Mesenchymal stem cell (in vitro differentiated cells and primary cell): ENCODE measurements at regions not wholly inside any gene's neighbourhood (a gene's known extent, or its start where the extent isn't known, plus 50 kb on each side); places are given as distances from the start of the nearest gene placed in this dataset.

Experiments used
- DNase-seq: peaks from one replicate; pipeline ENCODE4 v3.0.0-alpha.2; 2013
- H2AFZ ChIP-seq: one replicate; pipeline ENCODE4 v1.6.1; 2013; ENCODE audit warnings: low read depth, mild to moderate bottlenecking, control low read depth, inconsistent platforms, low read length, moderate library complexity
- H2AK5ac ChIP-seq: 2 replicates; pipeline ENCODE4 v1.6.1; 2013; ENCODE audit warnings: low read length, moderate library complexity, mild to moderate bottlenecking, inconsistent platforms; ENCODE audit not compliant: severe bottlenecking
- H2BK120ac ChIP-seq: one replicate; pipeline ENCODE4 v1.6.1; 2013; ENCODE audit warnings: low read depth, mild to moderate bottlenecking, inconsistent platforms, low read length, moderate library complexity
- H2BK12ac ChIP-seq, 2 experiments: one replicate each; pipeline ENCODE4 v1.6.1; 2013; ENCODE audit warnings: inconsistent platforms in 2 of 2, low read length in 2 of 2, mild to moderate bottlenecking in 2 of 2, moderate library complexity in 2 of 2, control low read depth in 1 of 2
- H2BK15ac ChIP-seq: one replicate; pipeline ENCODE4 v1.6.1; 2013; ENCODE audit warnings: mild to moderate bottlenecking, low read depth, inconsistent platforms; ENCODE audit not compliant: poor library complexity, severe bottlenecking
- H2BK5ac ChIP-seq: 2 replicates; pipeline ENCODE4 v1.6.1; 2013; ENCODE audit warnings: low read depth, mild to moderate bottlenecking, low read length, control low read depth, inconsistent platforms; ENCODE audit not compliant: poor library complexity, severe bottlenecking
- H3K14ac ChIP-seq, 2 experiments: one replicate each; pipeline ENCODE4 v1.6.1; 2013; ENCODE audit warnings: inconsistent platforms in 2 of 2, low read length in 2 of 2, control low read depth in 1 of 2, mild to moderate bottlenecking in 1 of 2, moderate library complexity in 1 of 2
- H3K18ac ChIP-seq, 2 experiments: one replicate each; pipeline ENCODE4 v1.6.1; 2013; ENCODE audit warnings: inconsistent platforms in 2 of 2, low read length in 2 of 2, control low read depth in 1 of 2, low read depth in 1 of 2, mild to moderate bottlenecking in 1 of 2
- H3K23ac ChIP-seq, 2 experiments: one replicate each; pipeline ENCODE4 v1.6.1; 2013; ENCODE audit warnings: inconsistent platforms in 2 of 2, low read length in 2 of 2, mild to moderate bottlenecking in 2 of 2, moderate library complexity in 2 of 2, control low read depth in 1 of 2
- H3K27ac ChIP-seq: 2 replicates; pipeline ENCODE4 v1.5.1; 2013; ENCODE audit warnings: mild to moderate bottlenecking, moderate library complexity, low read length, control low read depth, inconsistent platforms; ENCODE audit not compliant: poor library complexity, severe bottlenecking
- H3K27me3 ChIP-seq, 2 experiments: 2 replicates each; pipeline versions ENCODE4 v1.6.1 to v1.7.0; 2013; ENCODE audit warnings: low read length in 2 of 2, mild to moderate bottlenecking in 2 of 2, moderate library complexity in 2 of 2, control low read depth in 1 of 2, inconsistent platforms in 1 of 2; ENCODE audit not compliant: control insufficient read depth in 1 of 2, insufficient read depth in 1 of 2
- H3K36me3 ChIP-seq, 2 experiments: 2 replicates each; pipeline versions ENCODE4 v1.6.1 to v1.7.0; 2013; ENCODE audit warnings: low read length in 2 of 2, control low read depth in 1 of 2, inconsistent platforms in 1 of 2, low read depth in 1 of 2, mild to moderate bottlenecking in 1 of 2; ENCODE audit not compliant: insufficient read depth in 2 of 2, control insufficient read depth in 1 of 2
- H3K4ac ChIP-seq, 2 experiments: one replicate each; pipeline ENCODE4 v1.6.1; 2013; ENCODE audit warnings: inconsistent platforms in 2 of 2, low read length in 2 of 2, mild to moderate bottlenecking in 2 of 2, moderate library complexity in 2 of 2, control low read depth in 1 of 2, low read depth in 1 of 2
- H3K4me1 ChIP-seq: 2 replicates; pipeline ENCODE4 v1.6.1; 2013; ENCODE audit warnings: low read depth, low read length, control low read depth; ENCODE audit not compliant: control insufficient read depth, insufficient read depth
- H3K4me2 ChIP-seq: 2 replicates; pipeline ENCODE4 v1.6.1; 2013; ENCODE audit warnings: low read length, mild to moderate bottlenecking, inconsistent platforms; ENCODE audit not compliant: poor library complexity, severe bottlenecking
- H3K4me3 ChIP-seq, 2 experiments: 2 replicates each; pipeline versions ENCODE4 v1.5.1 to v1.7.0; 2013; ENCODE audit warnings: low read length in 2 of 2, mild to moderate bottlenecking in 2 of 2, control low read depth in 1 of 2, low read depth in 1 of 2; ENCODE audit not compliant: insufficient read depth in 1 of 2
- H3K79me1 ChIP-seq: replicated peaks from 2 replicates; pipeline ENCODE4 v1.6.1; 2013; ENCODE audit warnings: mild to moderate bottlenecking, control low read depth, low read length, inconsistent platforms; ENCODE audit not compliant: poor library complexity, severe bottlenecking
- H3K9ac ChIP-seq: 2 replicates; pipeline ENCODE4 v1.7.0; 2013; ENCODE audit warnings: mild to moderate bottlenecking, low read length, moderate library complexity
- H3K9me3 ChIP-seq: 2 replicates; pipeline ENCODE4 v1.7.0; 2013; ENCODE audit warnings: mild to moderate bottlenecking, low read length; ENCODE audit not compliant: control insufficient read depth
- H4K8ac ChIP-seq: one replicate; pipeline ENCODE4 v1.6.1; 2013; ENCODE audit warnings: inconsistent platforms, mild to moderate bottlenecking, low read length, moderate library complexity
- H4K91ac ChIP-seq: one replicate; pipeline ENCODE4 v1.6.1; 2013; ENCODE audit warnings: mild to moderate bottlenecking, low read length, inconsistent platforms
- WGBS: methylation state at CpG from one replicate; pipeline ENCODE4 v1.1.7; 2013; ENCODE audit warnings: mixed read lengths; 5-methylcytosine and 5-hydroxymethylcytosine counted together

GRCh38 chr14:96653597-96653996 lies 143.6 kb upstream of the VRK1 start:
- WGBS: 92% methylated on average over 4 of the region's 8 CpGs
- no peak overlapping the region for H2BK120ac ChIP-seq
- H3K27ac ChIP-seq: no peak overlapping the region
- no peaks in the 10 kb centered on the region for H3K36me3 ChIP-seq
- H3K9ac ChIP-seq: no peak overlapping the region
- no peak overlapping the region for H3K4me3 ChIP-seq
- H2BK15ac ChIP-seq: no peak overlapping the region
- H4K8ac ChIP-seq: no peak overlapping the region
- peaks cover 12% of the 10 kb centered on the region for H3K9me3 ChIP-seq
- no peak overlapping the region for H2AK5ac ChIP-seq
- H3K27me3 ChIP-seq: peaks cover 0 to 3% of the 10 kb centered on the region in 2 experiments
- no peaks in the 10 kb centered on the region for H3K79me1 ChIP-seq
- no peak overlapping the region for H3K18ac ChIP-seq
- H3K4me2 ChIP-seq: no peak overlapping the region
- no peak overlapping the region for H2AFZ ChIP-seq
- DNase-seq: no peak
- H3K4me1 ChIP-seq: no peaks in the 10 kb centered on the region
- H2BK5ac ChIP-seq: no peak overlapping the region
- no peak overlapping the region for H3K4ac ChIP-seq
- no peak overlapping the region for H3K14ac ChIP-seq
- no peak overlapping the region for H4K91ac ChIP-seq
- no peak overlapping the region for H3K23ac ChIP-seq
- H2BK12ac ChIP-seq: no peak overlapping the region

- no peak overlapping the region for H2BK12ac ChIP-seq
- H3K79me1 ChIP-seq: no peaks in the 10 kb centered on the region
- no peak overlapping the region for H3K4me3 ChIP-seq
- H3K14ac ChIP-seq: no peak overlapping the region
- H3K23ac ChIP-seq: no peak overlapping the region
- no peak overlapping the region for H3K4me2 ChIP-seq
- H3K27me3 ChIP-seq: peaks cover 12 to 24% of the 10 kb centered on the region in 2 experiments
- no peak overlapping the region for H4K8ac ChIP-seq
- H3K18ac ChIP-seq: no peak overlapping the region
- H3K27ac ChIP-seq: no peak overlapping the region
- H3K9ac ChIP-seq: no peak overlapping the region
- no peak overlapping the region for H2BK5ac ChIP-seq
- H2AFZ ChIP-seq: no peak overlapping the region
- 77% methylated on average over 4 of the region's 4 CpGs for WGBS
- H3K4ac ChIP-seq: no peak overlapping the region
- peaks cover 12% of the 10 kb centered on the region for H3K9me3 ChIP-seq
- H4K91ac ChIP-seq: no peak overlapping the region
- DNase-seq: no peak
- no peak overlapping the region for H2BK15ac ChIP-seq
- H2AK5ac ChIP-seq: no peak overlapping the region
- no peak overlapping the region for H2BK120ac ChIP-seq
- H3K36me3 ChIP-seq: no peaks in the 10 kb centered on the region
- no peaks in the 10 kb centered on the region for H3K4me1 ChIP-seq
Measured at GRCh38 chr14:96658611-96659010, 138.6 kb upstream of the VRK1 start.

GRCh38 chr14:96660123-96660522 lies 137.1 kb upstream of the VRK1 start:
- H2AFZ ChIP-seq: no peak overlapping the region
- no peak overlapping the region for H2BK12ac ChIP-seq
- H3K9ac ChIP-seq: no peak overlapping the region
- no peak overlapping the region for H3K23ac ChIP-seq
- H3K4me1 ChIP-seq: no peaks in the 10 kb centered on the region
- H3K4me3 ChIP-seq: no peak overlapping the region
- H2BK15ac ChIP-seq: no peak overlapping the region
- no peak overlapping the region for H3K18ac ChIP-seq
- no peak overlapping the region for H3K27ac ChIP-seq
- no peak overlapping the region for H2AK5ac ChIP-seq
- H3K4ac ChIP-seq: no peak overlapping the region
- H3K4me2 ChIP-seq: no peak overlapping the region
- no peaks in the 10 kb centered on the region for H3K36me3 ChIP-seq
- H4K91ac ChIP-seq: no peak overlapping the region
- no peak overlapping the region for H2BK5ac ChIP-seq
- H2BK120ac ChIP-seq: no peak overlapping the region
- no CpG with 5 or more reads among the region's 1 CpG for WGBS
- H3K79me1 ChIP-seq: no peaks in the 10 kb centered on the region
- H3K27me3 ChIP-seq: peaks cover 16 to 28% of the 10 kb centered on the region in 2 experiments
- H4K8ac ChIP-seq: no peak overlapping the region
- no peak for DNase-seq
- H3K9me3 ChIP-seq: peaks cover 12% of the 10 kb centered on the region
- H3K14ac ChIP-seq: no peak overlapping the region

GRCh38 chr14:96660667-96661066 lies 136.5 kb upstream of the VRK1 start:
- Histone ChIP-seq H3K23ac (no peak overlapping the region), H4K8ac (no peak overlapping the region), H3K9me3 (peaks cover 12% of the 10 kb centered on the region), H3K79me1 (no peaks in the 10 kb centered on the region), H3K27me3 (peaks cover 17 to 33% of the 10 kb centered on the region in 2 experiments), H2BK12ac (no peak overlapping the region), H4K91ac (no peak overlapping the region), H2AK5ac (no peak overlapping the region), H2BK120ac (no peak overlapping the region), H2AFZ (no peak overlapping the region), H3K27ac (no peak overlapping the region), H3K14ac (no peak overlapping the region), H2BK15ac (no peak overlapping the region), H3K4me3 (no peak overlapping the region), H3K18ac (no peak overlapping the region), H3K4me2 (no peak overlapping the region), H2BK5ac (no peak overlapping the region), H3K36me3 (no peaks in the 10 kb centered on the region), H3K4ac (no peak overlapping the region), H3K9ac (no peak overlapping the region), H3K4me1 (no peaks in the 10 kb centered on the region)
- no peak for DNase-seq
- WGBS: 39% methylated on average over 4 of the region's 4 CpGs
